ENCODE measurements at regions not wholly inside any gene's neighbourhood (a gene's known extent, or its start where the extent isn't known, plus 50 kb on each side); places are given as distances from the start of the nearest gene placed in this dataset.

- TF ChIP-seq, protein P1, sequence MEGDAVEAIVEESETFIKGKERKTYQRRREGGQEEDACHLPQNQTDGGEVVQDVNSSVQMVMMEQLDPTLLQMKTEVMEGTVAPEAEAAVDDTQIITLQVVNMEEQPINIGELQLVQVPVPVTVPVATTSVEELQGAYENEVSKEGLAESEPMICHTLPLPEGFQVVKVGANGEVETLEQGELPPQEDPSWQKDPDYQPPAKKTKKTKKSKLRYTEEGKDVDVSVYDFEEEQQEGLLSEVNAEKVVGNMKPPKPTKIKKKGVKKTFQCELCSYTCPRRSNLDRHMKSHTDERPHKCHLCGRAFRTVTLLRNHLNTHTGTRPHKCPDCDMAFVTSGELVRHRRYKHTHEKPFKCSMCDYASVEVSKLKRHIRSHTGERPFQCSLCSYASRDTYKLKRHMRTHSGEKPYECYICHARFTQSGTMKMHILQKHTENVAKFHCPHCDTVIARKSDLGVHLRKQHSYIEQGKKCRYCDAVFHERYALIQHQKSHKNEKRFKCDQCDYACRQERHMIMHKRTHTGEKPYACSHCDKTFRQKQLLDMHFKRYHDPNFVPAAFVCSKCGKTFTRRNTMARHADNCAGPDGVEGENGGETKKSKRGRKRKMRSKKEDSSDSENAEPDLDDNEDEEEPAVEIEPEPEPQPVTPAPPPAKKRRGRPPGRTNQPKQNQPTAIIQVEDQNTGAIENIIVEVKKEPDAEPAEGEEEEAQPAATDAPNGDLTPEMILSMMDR (IDR thresholded peaks at IDR 0.05): no peak
- no peak for TF ChIP-seq POLR2A (IDR thresholded peaks at IDR 0.05)
Observed at GRCh38 chr12:131372706-131373195, 338.1 kb upstream of the SFSWAP start.
